Stimulated activated CD4-positive, alpha-beta T cell treated with anti-CD3 and anti-CD28 coated beads, Interleukin-4, amount 100 ng/mL, for 4 hours (primary cell): ENCODE measurements at regions not wholly inside any gene's neighbourhood (a gene's known extent, or its start where the extent isn't known, plus 50 kb on each side); places are given as distances from the start of the nearest gene placed in this dataset.

Experiments used
- DNase-seq, 2 experiments: peaks; one replicate each; pipeline ENCODE4 v3.0.0-alpha.2; 2020

GRCh38 chr4:57550198-57550597, 440.0 kb upstream of the IGFBP7 start:
- no peak for DNase-seq

- no peak for DNase-seq
These were observed 438.7 kb upstream of the IGFBP7 start for GRCh38 chr4:57548856-57549255.

GRCh38 chr4:57544811-57545654, 434.8 kb upstream of the IGFBP7 start:
- DNase-seq, result no peak

GRCh38 chr4:57504797-57505530, 394.8 kb upstream of the IGFBP7 start:
- no peak for DNase-seq

GRCh38 chr4:57504139-57504538, 394.0 kb upstream of the IGFBP7 start:
- DNase-seq, result no peak

GRCh38 chr4:57501720-57502119, 391.5 kb upstream of the IGFBP7 start:
- no peak for DNase-seq

- DNase-seq, result no peak
These were observed 389.6 kb upstream of the IGFBP7 start for GRCh38 chr4:57499786-57500185.

- no peak for DNase-seq
These were observed 388.1 kb upstream of the IGFBP7 start for GRCh38 chr4:57498251-57498650.

GRCh38 chr4:57496697-57497471, 386.7 kb upstream of the IGFBP7 start:
- no peak for DNase-seq

- no peak for DNase-seq
These were observed 384.6 kb upstream of the IGFBP7 start for GRCh38 chr4:57494821-57495220.

- DNase-seq, result no peak
These were observed 382.2 kb upstream of the IGFBP7 start for GRCh38 chr4:57492251-57492878.

GRCh38 chr4:57491388-57491787, 381.2 kb upstream of the IGFBP7 start:
- DNase-seq, result no peak

GRCh38 chr4:57490520-57491255, 380.5 kb upstream of the IGFBP7 start:
- no peak for DNase-seq

- DNase-seq, result no peak
These were observed 378.4 kb upstream of the IGFBP7 start for GRCh38 chr4:57488366-57489162.

GRCh38 chr4:57475424-57475823, 365.2 kb upstream of the IGFBP7 start:
- DNase-seq, result no peak

GRCh38 chr4:57465321-57466056, 355.3 kb upstream of the IGFBP7 start:
- DNase-seq, result no peak

GRCh38 chr4:57462843-57463242, 352.7 kb upstream of the IGFBP7 start:
- DNase-seq, result no peak

GRCh38 chr4:57460967-57461366, 350.8 kb upstream of the IGFBP7 start:
- DNase-seq, result no peak

- no peak for DNase-seq
These were observed 338.7 kb upstream of the IGFBP7 start for GRCh38 chr4:57448901-57449300.

- no peak for DNase-seq
These were observed 338.3 kb upstream of the IGFBP7 start for GRCh38 chr4:57448452-57448851.

- DNase-seq, result no peak
These were observed 336.1 kb upstream of the IGFBP7 start for GRCh38 chr4:57446266-57446665.
